ENCODE measurements at regions not wholly inside any gene's neighbourhood (a gene's known extent, or its start where the extent isn't known, plus 50 kb on each side); places are given as distances from the start of the nearest gene placed in this dataset.
"Not testable (repeated sequence)": the region's sequence is repeated elsewhere in the genome, so short reads cannot be mapped to it uniquely, and the experiment has no call there.

- in situ Hi-C loops (cut with MboI; ENCODE audit: low pct_unique_long_range_greater_than_20kb, low sequenced_read_pairs, unreplicated experiment): no loop called here
- DNase-seq (ENCODE audit: low spot score): no peak
- TF ChIP-seq, protein P1, sequence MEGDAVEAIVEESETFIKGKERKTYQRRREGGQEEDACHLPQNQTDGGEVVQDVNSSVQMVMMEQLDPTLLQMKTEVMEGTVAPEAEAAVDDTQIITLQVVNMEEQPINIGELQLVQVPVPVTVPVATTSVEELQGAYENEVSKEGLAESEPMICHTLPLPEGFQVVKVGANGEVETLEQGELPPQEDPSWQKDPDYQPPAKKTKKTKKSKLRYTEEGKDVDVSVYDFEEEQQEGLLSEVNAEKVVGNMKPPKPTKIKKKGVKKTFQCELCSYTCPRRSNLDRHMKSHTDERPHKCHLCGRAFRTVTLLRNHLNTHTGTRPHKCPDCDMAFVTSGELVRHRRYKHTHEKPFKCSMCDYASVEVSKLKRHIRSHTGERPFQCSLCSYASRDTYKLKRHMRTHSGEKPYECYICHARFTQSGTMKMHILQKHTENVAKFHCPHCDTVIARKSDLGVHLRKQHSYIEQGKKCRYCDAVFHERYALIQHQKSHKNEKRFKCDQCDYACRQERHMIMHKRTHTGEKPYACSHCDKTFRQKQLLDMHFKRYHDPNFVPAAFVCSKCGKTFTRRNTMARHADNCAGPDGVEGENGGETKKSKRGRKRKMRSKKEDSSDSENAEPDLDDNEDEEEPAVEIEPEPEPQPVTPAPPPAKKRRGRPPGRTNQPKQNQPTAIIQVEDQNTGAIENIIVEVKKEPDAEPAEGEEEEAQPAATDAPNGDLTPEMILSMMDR (IDR thresholded peaks at IDR 0.05; ENCODE audit: extremely low read depth, insufficient read depth, missing control alignments): no peak
Observed at GRCh38 chr4:167883266-167883665, 209.1 kb upstream of the ANXA10 start.

GRCh38 chr4:167885071-167885470 is 207.3 kb upstream of the ANXA10 start:
- DNase-seq (ENCODE audit: low spot score): no peak
- TF ChIP-seq, protein P1 (IDR thresholded peaks at IDR 0.05; ENCODE audit: extremely low read depth, insufficient read depth, missing control alignments): no peak
- in situ Hi-C loops (cut with MboI; ENCODE audit: low pct_unique_long_range_greater_than_20kb, low sequenced_read_pairs, unreplicated experiment): no loop called here

DNA sequence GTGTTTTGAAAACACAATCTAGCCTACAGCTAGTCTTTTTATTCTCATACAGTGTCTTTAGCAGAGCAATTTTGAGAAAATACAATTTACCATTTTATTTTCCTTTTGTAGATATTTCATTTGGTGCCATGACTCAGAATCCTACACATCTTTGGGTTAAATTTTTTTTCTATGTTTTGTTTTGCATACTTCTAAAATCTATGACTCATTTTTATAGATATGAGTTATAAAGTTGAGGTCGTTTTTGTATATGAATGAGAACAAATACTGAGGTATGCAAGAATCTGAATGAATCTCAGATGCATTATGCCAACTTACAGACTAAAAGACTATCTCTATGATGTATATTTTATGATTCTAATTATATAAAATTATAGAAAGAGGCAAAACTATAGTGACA is 206.5 kb upstream of the ANXA10 start:
- in situ Hi-C loops (cut with MboI; ENCODE audit: low pct_unique_long_range_greater_than_20kb, low sequenced_read_pairs, unreplicated experiment): no loop called here
- TF ChIP-seq, protein P1 (IDR thresholded peaks at IDR 0.05; ENCODE audit: extremely low read depth, insufficient read depth, missing control alignments): no peak
- DNase-seq (ENCODE audit: low spot score): no peak

- no peak for DNase-seq (ENCODE audit: low spot score)
- TF ChIP-seq, protein P1 (IDR thresholded peaks at IDR 0.05; ENCODE audit: extremely low read depth, insufficient read depth, missing control alignments): no peak
- in situ Hi-C loops (cut with MboI; ENCODE audit: low pct_unique_long_range_greater_than_20kb, low sequenced_read_pairs, unreplicated experiment): no loop called here
Observed at GRCh38 chr4:167887726-167888125, 204.6 kb upstream of the ANXA10 start.

DNA sequence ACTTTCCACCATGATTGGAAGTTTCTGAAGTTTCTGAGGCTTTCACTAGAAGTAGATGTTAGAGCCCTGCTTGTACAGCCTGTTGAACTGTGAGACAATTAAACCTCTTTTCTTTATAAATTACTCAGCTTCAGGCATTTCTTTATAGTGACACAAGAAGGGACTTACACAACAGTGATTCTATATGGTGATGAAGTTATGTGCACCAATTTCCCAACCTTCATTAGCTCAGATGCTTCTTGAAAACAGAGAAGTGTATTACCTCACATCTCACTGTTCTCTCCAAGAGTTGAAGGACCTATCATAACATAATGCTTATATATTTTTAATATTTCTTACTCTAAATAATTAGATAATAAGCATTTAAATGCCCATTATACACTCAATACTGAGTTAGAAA is 202.1 kb upstream of the ANXA10 start:
- in situ Hi-C loops (cut with MboI; ENCODE audit: low pct_unique_long_range_greater_than_20kb, low sequenced_read_pairs, unreplicated experiment): no loop called here
- DNase-seq (ENCODE audit: low spot score): no peak
- TF ChIP-seq, protein P1 (IDR thresholded peaks at IDR 0.05; ENCODE audit: extremely low read depth, insufficient read depth, missing control alignments): no peak

DNA sequence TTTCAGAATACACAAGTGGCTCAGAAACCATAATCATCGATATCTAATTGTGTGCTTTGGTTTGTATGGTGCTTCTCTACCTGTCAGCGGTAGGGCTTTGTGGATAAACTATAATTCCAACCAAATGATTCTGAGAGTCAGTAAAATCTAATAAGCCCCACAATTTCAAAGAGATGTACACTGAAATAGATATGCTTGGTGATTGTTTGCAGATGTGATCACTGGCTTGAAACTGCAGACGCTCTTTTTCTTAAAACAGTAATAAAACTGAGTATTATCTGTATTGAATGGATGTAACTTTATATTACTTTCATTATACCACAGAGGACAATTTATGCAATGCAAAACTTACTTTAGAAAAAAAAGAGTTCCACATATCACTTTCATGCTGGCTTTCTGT is 198.8 kb upstream of the ANXA10 start:
- DNase-seq (ENCODE audit: low spot score): no peak
- TF ChIP-seq, protein P1 (IDR thresholded peaks at IDR 0.05; ENCODE audit: extremely low read depth, insufficient read depth, missing control alignments): no peak
- in situ Hi-C loops (cut with MboI; ENCODE audit: low pct_unique_long_range_greater_than_20kb, low sequenced_read_pairs, unreplicated experiment): no loop called here

GRCh38 chr4:167896260-167896659 is 196.1 kb upstream of the ANXA10 start:
- in situ Hi-C loops (cut with MboI; ENCODE audit: low pct_unique_long_range_greater_than_20kb, low sequenced_read_pairs, unreplicated experiment); DNase-seq (ENCODE audit: low spot score): not testable (repeated sequence)

All from GM13977 (cell line).